Liver (tissue), 3 donors: ENCODE measurements at regions not wholly inside any gene's neighbourhood (a gene's known extent, or its start where the extent isn't known, plus 50 kb on each side); places are given as distances from the start of the nearest gene placed in this dataset.

Experiments
- EGR1 ChIP-seq, 2 donors: IDR thresholded peaks; 2 replicates each; pipeline ENCODE4 v1.6.1; 2016 to 2018; ENCODE audit warnings: antibody characterized with exemption in 2 of 2, low read depth in 2 of 2
- FOXA1 ChIP-seq: IDR thresholded peaks from 2 replicates; pipeline ENCODE4 v1.6.1; 2016; ENCODE audit warnings: antibody characterized with exemption
- GABPA ChIP-seq, 2 donors: IDR thresholded peaks in 1 of 2; conservative IDR thresholded peaks in 1 of 2; 2 replicates each; pipeline ENCODE4 v1.6.1; 2016; ENCODE audit warnings: antibody characterized with exemption in 2 of 2, mild to moderate bottlenecking in 1 of 2, moderate library complexity in 1 of 2
- JUND ChIP-seq, 2 donors: IDR thresholded peaks; 2 replicates each; pipeline ENCODE4 v1.6.1; 2016; ENCODE audit warnings: antibody characterized with exemption in 2 of 2
- REST ChIP-seq: IDR thresholded peaks from 2 replicates; pipeline ENCODE4 v1.6.1; 2016; ENCODE audit warnings: antibody characterized with exemption, mild to moderate bottlenecking
- SP1 ChIP-seq: IDR thresholded peaks from 2 replicates; pipeline ENCODE4 v1.6.1; 2018; ENCODE audit warnings: antibody characterized with exemption, mild to moderate bottlenecking
- TAF1 ChIP-seq: conservative IDR thresholded peaks from 2 replicates; pipeline ENCODE4 v1.6.1; 2016; ENCODE audit warnings: antibody characterized with exemption, mild to moderate bottlenecking
- YY1 ChIP-seq: IDR thresholded peaks from 2 replicates; pipeline ENCODE4 v1.6.1; 2016; ENCODE audit warnings: antibody characterized with exemption, mild to moderate bottlenecking
- TF ChIP-seq, protein P1 (sequence below): IDR thresholded peaks from 2 replicates; pipeline ENCODE4 v1.6.1; 2016; ENCODE audit warnings: antibody characterized with exemption
- TF ChIP-seq, protein P2 (sequence below): fragments of 150-350 bp; IDR thresholded peaks from 2 replicates; pipeline ENCODE4 v1.5.1; 2017; ENCODE audit warnings: improper control_type of control experiment, low read depth, low read length; ENCODE audit not compliant: missing input control
- TF ChIP-seq, protein P3 (sequence below): IDR thresholded peaks from 2 replicates; pipeline ENCODE4 v1.6.1; 2016; ENCODE audit warnings: antibody characterized with exemption
- donor health status: healthy.
- donor health status: healthy.

DNA sequence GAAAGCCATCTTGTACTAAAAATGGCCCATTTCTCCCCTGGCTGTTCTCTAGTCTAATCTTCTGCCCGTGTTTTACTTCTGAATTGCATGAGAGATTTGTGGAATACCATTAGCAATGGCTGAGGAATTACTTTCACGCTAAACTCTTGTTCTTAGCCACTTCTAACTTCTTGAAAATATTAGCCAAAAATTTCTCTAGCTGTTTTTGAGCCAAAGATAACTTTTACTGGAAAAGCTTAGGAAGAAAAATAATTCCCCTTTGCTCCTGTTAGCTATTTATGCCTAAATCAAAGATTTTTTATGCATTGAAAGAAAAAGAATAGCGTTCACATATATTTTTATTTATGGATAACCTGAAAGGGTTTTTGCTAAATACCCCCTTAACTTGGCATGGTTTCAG lies 287.8 kb downstream of the MTRR start:
- TF ChIP-seq, protein P1, sequence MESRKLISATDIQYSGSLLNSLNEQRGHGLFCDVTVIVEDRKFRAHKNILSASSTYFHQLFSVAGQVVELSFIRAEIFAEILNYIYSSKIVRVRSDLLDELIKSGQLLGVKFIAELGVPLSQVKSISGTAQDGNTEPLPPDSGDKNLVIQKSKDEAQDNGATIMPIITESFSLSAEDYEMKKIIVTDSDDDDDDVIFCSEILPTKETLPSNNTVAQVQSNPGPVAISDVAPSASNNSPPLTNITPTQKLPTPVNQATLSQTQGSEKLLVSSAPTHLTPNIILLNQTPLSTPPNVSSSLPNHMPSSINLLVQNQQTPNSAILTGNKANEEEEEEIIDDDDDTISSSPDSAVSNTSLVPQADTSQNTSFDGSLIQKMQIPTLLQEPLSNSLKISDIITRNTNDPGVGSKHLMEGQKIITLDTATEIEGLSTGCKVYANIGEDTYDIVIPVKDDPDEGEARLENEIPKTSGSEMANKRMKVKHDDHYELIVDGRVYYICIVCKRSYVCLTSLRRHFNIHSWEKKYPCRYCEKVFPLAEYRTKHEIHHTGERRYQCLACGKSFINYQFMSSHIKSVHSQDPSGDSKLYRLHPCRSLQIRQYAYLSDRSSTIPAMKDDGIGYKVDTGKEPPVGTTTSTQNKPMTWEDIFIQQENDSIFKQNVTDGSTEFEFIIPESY, result no peak
- TF ChIP-seq SP1 (no peak), JUND (IDR thresholded peaks at IDR 0.05) (no peak), TAF1 (no peak), REST (no peak), GABPA (IDR thresholded peaks at IDR 0.05 in 1 of 2, conservative IDR thresholded peaks at IDR 0.05 in 1 of 2) (no peak), YY1 (no peak), FOXA1 (no peak), EGR1 (IDR thresholded peaks at IDR 0.05; ENCODE audit: low read depth in 2 of 2) (no peak)
- TF ChIP-seq, protein P2, sequence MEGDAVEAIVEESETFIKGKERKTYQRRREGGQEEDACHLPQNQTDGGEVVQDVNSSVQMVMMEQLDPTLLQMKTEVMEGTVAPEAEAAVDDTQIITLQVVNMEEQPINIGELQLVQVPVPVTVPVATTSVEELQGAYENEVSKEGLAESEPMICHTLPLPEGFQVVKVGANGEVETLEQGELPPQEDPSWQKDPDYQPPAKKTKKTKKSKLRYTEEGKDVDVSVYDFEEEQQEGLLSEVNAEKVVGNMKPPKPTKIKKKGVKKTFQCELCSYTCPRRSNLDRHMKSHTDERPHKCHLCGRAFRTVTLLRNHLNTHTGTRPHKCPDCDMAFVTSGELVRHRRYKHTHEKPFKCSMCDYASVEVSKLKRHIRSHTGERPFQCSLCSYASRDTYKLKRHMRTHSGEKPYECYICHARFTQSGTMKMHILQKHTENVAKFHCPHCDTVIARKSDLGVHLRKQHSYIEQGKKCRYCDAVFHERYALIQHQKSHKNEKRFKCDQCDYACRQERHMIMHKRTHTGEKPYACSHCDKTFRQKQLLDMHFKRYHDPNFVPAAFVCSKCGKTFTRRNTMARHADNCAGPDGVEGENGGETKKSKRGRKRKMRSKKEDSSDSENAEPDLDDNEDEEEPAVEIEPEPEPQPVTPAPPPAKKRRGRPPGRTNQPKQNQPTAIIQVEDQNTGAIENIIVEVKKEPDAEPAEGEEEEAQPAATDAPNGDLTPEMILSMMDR, result no peak
- TF ChIP-seq, protein P3, sequence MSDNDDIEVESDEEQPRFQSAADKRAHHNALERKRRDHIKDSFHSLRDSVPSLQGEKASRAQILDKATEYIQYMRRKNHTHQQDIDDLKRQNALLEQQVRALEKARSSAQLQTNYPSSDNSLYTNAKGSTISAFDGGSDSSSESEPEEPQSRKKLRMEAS, result no peak
